ENCODE measurements at regions not wholly inside any gene's neighbourhood (a gene's known extent, or its start where the extent isn't known, plus 50 kb on each side); places are given as distances from the start of the nearest gene placed in this dataset.

- no peak for TF ChIP-seq CTCF (conservative IDR thresholded peaks at IDR 0.05)
- no peak for TF ChIP-seq ZFX (IDR thresholded peaks at IDR 0.05)
These were observed 76.8 kb upstream of the CREB3L1 start for GRCh38 chr11:46200537-46201281.
